C4-2B (cell line): ENCODE measurements at regions not wholly inside any gene's neighbourhood (a gene's known extent, or its start where the extent isn't known, plus 50 kb on each side); places are given as distances from the start of the nearest gene placed in this dataset.

Experiments
- H3K27ac ChIP-seq: fragments of 450-650 bp; 2 replicates; pipeline ENCODE4 v1.5.1; 2017
- ZFX ChIP-seq: fragments of 450-650 bp; IDR thresholded peaks from 2 replicates; pipeline ENCODE4 v1.6.1; 2017
- TF ChIP-seq, protein P1 (sequence below): fragments of 450-650 bp; conservative IDR thresholded peaks from 2 replicates; pipeline ENCODE4 v1.5.1; 2017; ENCODE audit warnings: mild to moderate bottlenecking

DNA sequence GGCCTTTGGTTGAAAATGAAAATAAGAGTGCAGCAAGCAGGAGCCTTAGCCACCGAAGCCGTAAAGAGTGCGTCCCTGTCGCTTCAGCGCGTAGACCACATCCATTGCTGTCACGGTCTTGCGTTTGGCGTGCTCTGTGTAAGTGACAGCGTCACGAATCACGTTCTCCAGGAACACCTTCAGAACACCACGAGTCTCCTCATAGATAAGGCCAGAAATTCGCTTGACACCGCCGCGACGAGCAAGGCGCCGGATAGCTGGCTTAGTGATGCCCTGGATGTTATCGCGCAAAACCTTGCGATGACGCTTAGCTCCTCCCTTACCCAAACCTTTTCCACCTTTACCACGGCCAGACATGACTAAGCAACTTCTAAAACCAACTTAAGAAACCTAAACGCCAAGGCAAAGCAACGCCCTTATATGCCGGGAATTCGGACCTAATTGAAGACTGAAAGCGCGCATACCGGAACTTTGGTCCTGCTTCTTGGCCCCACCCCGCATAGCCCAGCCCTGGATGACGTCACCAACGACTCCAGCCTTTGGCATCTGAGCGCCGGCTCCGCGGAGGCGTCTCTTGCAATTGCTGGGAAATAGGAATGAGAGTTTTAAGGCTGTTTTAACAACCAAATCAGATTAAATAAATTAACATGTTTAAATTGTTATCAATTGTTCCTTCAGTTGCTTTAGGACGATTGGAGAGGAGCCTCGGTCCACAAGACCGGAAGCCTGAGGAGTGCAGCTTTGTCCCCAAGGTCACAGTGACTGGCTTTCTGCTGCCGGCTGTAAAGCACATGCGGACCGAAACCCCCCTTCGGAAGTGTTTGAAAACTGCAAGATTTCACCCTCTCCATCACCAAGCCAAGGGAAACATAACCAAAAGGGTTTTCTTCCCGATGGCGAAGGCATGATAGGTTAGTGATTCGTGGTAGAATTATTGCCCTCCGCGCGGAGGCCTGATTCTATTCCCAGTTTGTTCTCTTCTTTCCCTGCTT is 79.6 kb upstream of the BTN3A2 start:
- TF ChIP-seq, protein P1, sequence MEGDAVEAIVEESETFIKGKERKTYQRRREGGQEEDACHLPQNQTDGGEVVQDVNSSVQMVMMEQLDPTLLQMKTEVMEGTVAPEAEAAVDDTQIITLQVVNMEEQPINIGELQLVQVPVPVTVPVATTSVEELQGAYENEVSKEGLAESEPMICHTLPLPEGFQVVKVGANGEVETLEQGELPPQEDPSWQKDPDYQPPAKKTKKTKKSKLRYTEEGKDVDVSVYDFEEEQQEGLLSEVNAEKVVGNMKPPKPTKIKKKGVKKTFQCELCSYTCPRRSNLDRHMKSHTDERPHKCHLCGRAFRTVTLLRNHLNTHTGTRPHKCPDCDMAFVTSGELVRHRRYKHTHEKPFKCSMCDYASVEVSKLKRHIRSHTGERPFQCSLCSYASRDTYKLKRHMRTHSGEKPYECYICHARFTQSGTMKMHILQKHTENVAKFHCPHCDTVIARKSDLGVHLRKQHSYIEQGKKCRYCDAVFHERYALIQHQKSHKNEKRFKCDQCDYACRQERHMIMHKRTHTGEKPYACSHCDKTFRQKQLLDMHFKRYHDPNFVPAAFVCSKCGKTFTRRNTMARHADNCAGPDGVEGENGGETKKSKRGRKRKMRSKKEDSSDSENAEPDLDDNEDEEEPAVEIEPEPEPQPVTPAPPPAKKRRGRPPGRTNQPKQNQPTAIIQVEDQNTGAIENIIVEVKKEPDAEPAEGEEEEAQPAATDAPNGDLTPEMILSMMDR: no peak
- TF ChIP-seq ZFX: no peak

DNA sequence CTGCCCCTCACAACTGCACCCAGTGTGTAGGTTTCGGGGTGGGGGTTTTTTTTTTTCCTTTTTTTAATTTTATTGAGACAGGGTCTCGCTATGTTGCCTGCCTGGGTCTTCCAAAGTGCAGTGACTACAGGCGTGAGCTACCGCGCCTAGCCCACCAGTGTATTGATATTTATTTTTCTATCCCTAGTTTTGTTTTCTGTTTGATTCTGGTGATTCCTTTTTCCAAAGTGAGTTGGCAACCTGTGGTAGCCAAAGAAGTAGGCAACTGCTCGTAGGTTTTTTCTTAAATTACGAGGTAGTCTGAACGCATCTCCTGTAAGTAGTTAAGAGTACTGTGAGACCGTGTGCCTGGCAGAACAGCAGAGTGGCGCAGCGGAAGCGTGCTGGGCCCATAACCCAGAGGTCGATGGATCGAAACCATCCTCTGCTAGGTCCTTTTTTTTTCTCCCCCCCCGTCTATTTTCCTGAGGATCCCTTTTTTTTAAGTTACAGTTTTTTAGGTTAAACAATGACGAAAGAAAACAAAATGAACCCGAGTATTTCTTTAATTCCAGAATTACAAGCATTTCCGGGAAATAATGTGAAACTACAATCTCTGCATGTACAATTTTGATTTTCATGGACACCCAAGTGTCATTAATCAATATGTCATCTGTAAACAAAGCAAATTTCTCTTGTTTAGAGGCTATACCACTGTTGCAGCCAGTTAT is 78.7 kb upstream of the BTN3A2 start:
- TF ChIP-seq, protein P1: no peak
- TF ChIP-seq ZFX: peak; percentile 24; the same call in 1 of the 2 replicates
- H3K27ac ChIP-seq: peak overlapping the region; percentile 99

More for the DNA sequence above, 79.6 kb upstream of the BTN3A2 start:
- peak overlapping the region; percentile 99 for H3K27ac ChIP-seq

DNA sequence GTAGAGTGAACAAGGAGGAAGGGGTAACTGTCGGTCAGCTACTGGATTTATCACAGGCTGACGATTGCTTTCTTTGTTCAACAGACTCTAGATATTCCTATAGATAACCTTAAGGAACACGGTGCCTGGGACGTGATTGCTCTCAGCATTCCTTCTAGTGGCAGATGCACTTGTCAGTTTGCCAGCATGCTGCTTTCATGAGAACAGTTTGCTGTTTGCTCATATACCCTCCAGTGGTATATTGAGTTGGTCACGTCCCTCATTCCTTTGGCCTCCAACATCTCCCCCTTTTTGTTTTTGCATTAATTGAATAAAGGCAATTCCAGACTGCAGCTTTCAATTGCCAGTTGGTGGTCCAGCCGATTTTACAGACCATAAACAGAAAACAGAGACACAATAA is 76.8 kb upstream of the BTN3A2 start:
- H3K27ac ChIP-seq: no peak overlapping the region
- TF ChIP-seq, protein P1: no peak
- no peak for TF ChIP-seq ZFX

DNA sequence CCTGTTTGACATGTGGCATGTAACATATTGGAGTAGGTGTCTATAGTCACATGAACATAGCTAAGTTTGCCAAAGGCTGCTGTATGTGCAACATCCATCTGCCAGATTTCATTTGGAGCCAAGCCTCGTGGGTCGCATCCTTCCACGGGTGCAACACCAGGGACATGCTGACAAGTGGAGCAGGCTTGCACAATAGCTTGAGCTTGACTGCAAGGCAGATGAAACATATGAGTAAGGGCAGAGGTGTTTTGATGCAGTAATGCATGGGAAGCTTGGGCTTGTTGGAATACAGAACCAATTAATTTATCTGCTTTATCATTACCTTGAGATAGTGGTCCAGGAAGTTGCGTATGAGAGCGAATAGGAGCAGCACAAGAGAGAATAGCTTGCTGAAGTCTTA is 74.1 kb upstream of the BTN3A2 start:
- no peak for TF ChIP-seq ZFX
- TF ChIP-seq, protein P1: no peak
- H3K27ac ChIP-seq: no peak overlapping the region

DNA sequence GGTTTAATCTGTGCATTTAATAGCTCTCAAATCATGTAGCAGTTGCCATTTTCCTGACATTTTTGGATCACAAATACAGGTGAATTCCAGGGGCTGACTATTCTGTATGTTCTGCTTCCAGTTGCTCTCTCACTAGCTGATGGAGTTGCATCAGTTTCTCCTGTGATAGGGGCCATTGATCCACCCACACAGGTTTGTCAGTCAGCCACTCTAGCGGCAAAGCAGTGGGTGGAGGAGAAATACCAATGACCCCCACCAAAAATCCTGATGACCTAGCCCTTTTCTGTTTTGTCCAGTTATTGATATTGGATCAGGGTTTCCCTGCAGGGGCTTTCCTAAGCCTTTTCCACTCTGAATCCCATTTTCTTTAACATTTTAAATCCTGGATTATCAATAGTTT is 72.3 kb upstream of the BTN3A2 start:
- no peak overlapping the region for H3K27ac ChIP-seq
- no peak for TF ChIP-seq ZFX
- TF ChIP-seq, protein P1: no peak

DNA sequence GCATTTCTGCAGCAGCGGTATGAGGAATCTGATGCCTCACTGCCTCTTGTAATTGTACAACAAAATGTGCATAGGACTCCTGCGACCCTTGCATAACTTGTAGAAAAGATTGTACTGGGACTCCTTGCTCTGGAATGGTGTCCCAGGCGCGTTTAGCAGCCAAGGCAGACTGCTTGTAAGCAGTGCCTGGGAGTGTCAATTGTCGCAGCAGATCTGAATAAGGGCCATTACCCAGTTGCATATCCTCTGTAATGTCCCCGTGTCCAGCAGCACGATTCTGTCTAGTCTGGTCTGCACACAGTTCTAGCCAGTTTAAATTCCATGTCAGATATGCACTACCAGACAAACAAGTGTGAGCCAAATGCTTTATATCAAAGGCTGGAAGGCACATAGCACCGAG is 70.7 kb upstream of the BTN3A2 start:
- no peak overlapping the region for H3K27ac ChIP-seq
- TF ChIP-seq ZFX: no peak
- TF ChIP-seq, protein P1: no peak
